B cell (primary cell): ENCODE measurements at regions not wholly inside any gene's neighbourhood (a gene's known extent, or its start where the extent isn't known, plus 50 kb on each side); places are given as distances from the start of the nearest gene placed in this dataset.

Experiments
- EZH2 ChIP-seq: IDR thresholded peaks from 2 replicates; pipeline ENCODE4 v1.6.1; 2012; ENCODE audit warnings: borderline replicate concordance, low read depth, mild to moderate bottlenecking, moderate library complexity, low read length; ENCODE audit not compliant: insufficient read depth, poor library complexity, severe bottlenecking
- TF ChIP-seq, protein P1 (sequence below): fragments of 200-600 bp; IDR thresholded peaks from one replicate; pipeline ENCODE4 v1.8.0; 2022; ENCODE audit warnings: antibody characterized with exemption, mild to moderate bottlenecking

DNA sequence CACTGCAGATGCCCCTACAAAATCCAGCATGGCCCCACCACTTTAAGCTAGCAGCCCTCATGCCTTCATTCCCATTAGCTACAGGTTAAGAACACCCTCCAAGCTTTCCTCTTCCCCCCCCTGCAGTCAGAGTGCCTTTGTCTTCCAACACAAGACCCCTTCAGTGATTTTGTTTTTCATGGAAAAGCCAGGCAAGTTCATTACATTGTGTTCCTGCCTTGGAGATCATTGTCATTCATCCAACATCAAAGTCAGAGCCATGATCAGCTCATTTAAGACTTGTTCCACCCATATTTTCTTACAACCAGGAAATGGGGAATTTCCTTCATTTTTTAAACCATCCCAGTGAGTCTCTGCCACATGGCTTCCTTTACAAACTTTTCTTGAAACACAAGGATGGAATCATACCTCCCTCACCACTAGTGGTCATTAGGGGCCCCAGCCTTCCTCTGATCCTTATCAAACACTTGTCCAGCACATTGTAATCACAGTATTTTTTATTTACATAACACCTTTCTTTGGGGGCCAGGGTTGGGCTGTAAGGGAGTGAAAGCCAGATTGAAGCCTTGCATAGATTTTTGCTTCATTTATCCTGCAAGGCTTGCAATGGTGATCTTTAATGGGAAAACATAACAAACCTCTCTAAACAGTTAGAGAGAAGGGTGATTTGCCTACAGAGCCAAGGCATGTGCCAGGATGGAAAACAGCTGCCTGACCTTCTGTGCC, 765.3 kb downstream of the MED13L start:
- TF ChIP-seq, protein P1, sequence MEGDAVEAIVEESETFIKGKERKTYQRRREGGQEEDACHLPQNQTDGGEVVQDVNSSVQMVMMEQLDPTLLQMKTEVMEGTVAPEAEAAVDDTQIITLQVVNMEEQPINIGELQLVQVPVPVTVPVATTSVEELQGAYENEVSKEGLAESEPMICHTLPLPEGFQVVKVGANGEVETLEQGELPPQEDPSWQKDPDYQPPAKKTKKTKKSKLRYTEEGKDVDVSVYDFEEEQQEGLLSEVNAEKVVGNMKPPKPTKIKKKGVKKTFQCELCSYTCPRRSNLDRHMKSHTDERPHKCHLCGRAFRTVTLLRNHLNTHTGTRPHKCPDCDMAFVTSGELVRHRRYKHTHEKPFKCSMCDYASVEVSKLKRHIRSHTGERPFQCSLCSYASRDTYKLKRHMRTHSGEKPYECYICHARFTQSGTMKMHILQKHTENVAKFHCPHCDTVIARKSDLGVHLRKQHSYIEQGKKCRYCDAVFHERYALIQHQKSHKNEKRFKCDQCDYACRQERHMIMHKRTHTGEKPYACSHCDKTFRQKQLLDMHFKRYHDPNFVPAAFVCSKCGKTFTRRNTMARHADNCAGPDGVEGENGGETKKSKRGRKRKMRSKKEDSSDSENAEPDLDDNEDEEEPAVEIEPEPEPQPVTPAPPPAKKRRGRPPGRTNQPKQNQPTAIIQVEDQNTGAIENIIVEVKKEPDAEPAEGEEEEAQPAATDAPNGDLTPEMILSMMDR, result no peak
- TF ChIP-seq EZH2, result no peak
